GM23338 (cell line): ENCODE measurements at regions not wholly inside any gene's neighbourhood (a gene's known extent, or its start where the extent isn't known, plus 50 kb on each side); places are given as distances from the start of the nearest gene placed in this dataset.

ENCODE experiments used
- ATAC-seq: fragments of 200-7000 bp; cut with Tn5 transposase; 3 replicates; pipeline ENCODE4 v1.9.1; 2020
- DNase-seq: peaks from one replicate; pipeline ENCODE4 v3.0.0-alpha.2; 2015; ENCODE audit warnings: low spot score
- H2AFZ ChIP-seq: fragments of 200-600 bp; sonication (generic); 2 replicates; pipeline ENCODE4 v1.8.0; 2016; ENCODE audit warnings: antibody characterized with exemption, mild to moderate bottlenecking, moderate library complexity
- H3F3A ChIP-seq: fragments of 200-600 bp; sonication (generic); replicated peaks from 2 replicates; pipeline ENCODE4 v1.8.0; 2017; ENCODE audit warnings: antibody characterized with exemption, mixed run types, low read depth
- H3K27ac ChIP-seq: fragments of 200-600 bp; sonication (generic); 2 replicates; pipeline ENCODE4 v1.6.1; 2016; ENCODE audit warnings: low read depth
- H3K27me3 ChIP-seq: fragments of 200-600 bp; sonication (generic); 2 replicates; pipeline ENCODE4 v1.8.0; 2016; ENCODE audit warnings: mild to moderate bottlenecking, mixed run types, moderate library complexity; ENCODE audit not compliant: insufficient read depth
- H3K36me3 ChIP-seq: fragments of 200-600 bp; sonication (generic); 2 replicates; pipeline ENCODE4 v1.8.0; 2016; ENCODE audit warnings: mild to moderate bottlenecking; ENCODE audit not compliant: insufficient read depth
- H3K4me1 ChIP-seq: fragments of 200-600 bp; sonication (generic); 2 replicates; pipeline ENCODE4 v1.8.0; 2016; ENCODE audit warnings: mild to moderate bottlenecking, moderate library complexity; ENCODE audit not compliant: insufficient read depth
- H3K4me2 ChIP-seq: fragments of 200-600 bp; sonication (generic); 2 replicates; pipeline ENCODE4 v1.7.1; 2017; ENCODE audit warnings: mixed run types
- H3K4me3 ChIP-seq: fragments of 200-600 bp; sonication (generic); 2 replicates; pipeline ENCODE4 v1.6.1; 2016; ENCODE audit warnings: mixed run types
- H3K79me2 ChIP-seq: fragments of 200-600 bp; sonication (generic); replicated peaks from 2 replicates; pipeline ENCODE4 v1.8.0; 2017; ENCODE audit warnings: mild to moderate bottlenecking; ENCODE audit not compliant: insufficient read depth
- H3K9me2 ChIP-seq: fragments of 200-600 bp; sonication (generic); 2 replicates; pipeline ENCODE4 v1.8.0; 2017; ENCODE audit not compliant: insufficient read depth
- H4K20me1 ChIP-seq: fragments of 200-600 bp; sonication (generic); replicated peaks from 2 replicates; pipeline ENCODE4 v1.8.0; 2017; ENCODE audit warnings: mild to moderate bottlenecking; ENCODE audit not compliant: insufficient read depth
- H3K27ac Mint-ChIP-seq: 2 replicates; pipeline ENCODE4 v1.8.0; 2020; ENCODE audit warnings: inconsistent platforms, mild to moderate bottlenecking, moderate library complexity, mixed read lengths
- H3K27me3 Mint-ChIP-seq: 3 replicates; pipeline ENCODE4 v1.8.0; 2022; ENCODE audit warnings: low read depth, mild to moderate bottlenecking, moderate library complexity, mixed read lengths, inconsistent platforms; ENCODE audit not compliant: insufficient read depth, poor library complexity
- H3K36me3 Mint-ChIP-seq: 3 replicates; pipeline ENCODE4 v1.8.0; 2021; ENCODE audit warnings: low read depth, mild to moderate bottlenecking, inconsistent platforms, moderate library complexity, mixed read lengths
- H3K4me1 Mint-ChIP-seq: 3 replicates; pipeline ENCODE4 v1.8.0; 2020; ENCODE audit warnings: mild to moderate bottlenecking, inconsistent platforms, mixed read lengths
- H3K4me3 Mint-ChIP-seq: 3 replicates; pipeline ENCODE4 v1.8.0; 2021; ENCODE audit warnings: moderate library complexity, mild to moderate bottlenecking, inconsistent platforms, mixed read lengths
- H3K9me3 Mint-ChIP-seq: 3 replicates; pipeline ENCODE4 v1.8.0; 2020; ENCODE audit warnings: moderate library complexity, mild to moderate bottlenecking, inconsistent platforms, mixed read lengths
- EZH2 ChIP-seq: fragments of 200-600 bp; sonication (generic); IDR thresholded peaks from one replicate; pipeline ENCODE4 v1.8.0; 2017; ENCODE audit warnings: antibody characterized with exemption, mild to moderate bottlenecking, low read depth; ENCODE audit not compliant: unreplicated experiment
- POLR2AphosphoS5 ChIP-seq: IDR thresholded peaks from 2 replicates; pipeline ENCODE4 v1.6.1; 2016; ENCODE audit warnings: antibody characterized with exemption, low read depth
- STAT1 ChIP-seq: IDR thresholded peaks from one replicate; pipeline ENCODE4 v1.6.1; 2016; ENCODE audit warnings: antibody characterized with exemption; ENCODE audit not compliant: unreplicated experiment
- ZNF331 ChIP-seq: fragments of 250-450 bp; sonication (Bioruptor Pico); IDR thresholded peaks from 2 replicates; pipeline ENCODE4 v1.5.0; 2020; ENCODE audit warnings: low read depth, mild to moderate bottlenecking, moderate library complexity
- ZNF462 ChIP-seq: fragments of 250-450 bp; sonication (Bioruptor Pico); IDR thresholded peaks from 2 replicates; pipeline ENCODE4 v1.5.0; 2020; ENCODE audit warnings: mild to moderate bottlenecking, moderate library complexity
- TF ChIP-seq, protein P1 (sequence below), 2 experiments: fragments of 200-600 bp in 1 of 2; sonication (generic) in 1 of 2; conservative IDR thresholded peaks; 2 replicates each; pipeline versions ENCODE4 v1.5.1 to v1.6.1; 2016 to 2017; ENCODE audit warnings: antibody characterized with exemption in 2 of 2, low read depth in 2 of 2, mild to moderate bottlenecking in 2 of 2, moderate library complexity in 1 of 2

DNA sequence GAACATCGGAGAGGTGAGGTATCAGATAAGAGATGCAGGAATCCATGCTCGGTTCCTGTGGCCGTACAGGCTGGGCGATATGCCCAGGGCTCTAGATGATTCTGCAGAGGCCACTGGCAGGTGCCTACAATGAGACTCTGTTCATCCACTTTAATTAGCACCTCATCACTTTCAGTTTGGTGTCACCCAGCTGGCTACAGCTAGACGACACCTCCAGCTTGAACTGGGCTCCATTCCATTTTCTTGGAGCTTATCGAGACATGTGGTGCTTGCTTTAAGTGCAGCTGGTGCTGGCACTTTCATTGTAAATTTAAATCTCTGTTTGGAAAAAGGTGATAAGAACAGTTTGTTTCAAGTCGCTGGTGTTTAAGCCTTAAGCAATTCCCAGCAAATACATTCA, 322.5 kb upstream of the ADGRL2 start (continued):
- TF ChIP-seq ZNF462 (no peak), POLR2AphosphoS5 (no peak), EZH2 (no peak)
- TF ChIP-seq, protein P1, sequence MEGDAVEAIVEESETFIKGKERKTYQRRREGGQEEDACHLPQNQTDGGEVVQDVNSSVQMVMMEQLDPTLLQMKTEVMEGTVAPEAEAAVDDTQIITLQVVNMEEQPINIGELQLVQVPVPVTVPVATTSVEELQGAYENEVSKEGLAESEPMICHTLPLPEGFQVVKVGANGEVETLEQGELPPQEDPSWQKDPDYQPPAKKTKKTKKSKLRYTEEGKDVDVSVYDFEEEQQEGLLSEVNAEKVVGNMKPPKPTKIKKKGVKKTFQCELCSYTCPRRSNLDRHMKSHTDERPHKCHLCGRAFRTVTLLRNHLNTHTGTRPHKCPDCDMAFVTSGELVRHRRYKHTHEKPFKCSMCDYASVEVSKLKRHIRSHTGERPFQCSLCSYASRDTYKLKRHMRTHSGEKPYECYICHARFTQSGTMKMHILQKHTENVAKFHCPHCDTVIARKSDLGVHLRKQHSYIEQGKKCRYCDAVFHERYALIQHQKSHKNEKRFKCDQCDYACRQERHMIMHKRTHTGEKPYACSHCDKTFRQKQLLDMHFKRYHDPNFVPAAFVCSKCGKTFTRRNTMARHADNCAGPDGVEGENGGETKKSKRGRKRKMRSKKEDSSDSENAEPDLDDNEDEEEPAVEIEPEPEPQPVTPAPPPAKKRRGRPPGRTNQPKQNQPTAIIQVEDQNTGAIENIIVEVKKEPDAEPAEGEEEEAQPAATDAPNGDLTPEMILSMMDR (conservative IDR thresholded peaks at IDR 0.05; ENCODE audit: low read depth in 2 of 2) = no peak

DNA sequence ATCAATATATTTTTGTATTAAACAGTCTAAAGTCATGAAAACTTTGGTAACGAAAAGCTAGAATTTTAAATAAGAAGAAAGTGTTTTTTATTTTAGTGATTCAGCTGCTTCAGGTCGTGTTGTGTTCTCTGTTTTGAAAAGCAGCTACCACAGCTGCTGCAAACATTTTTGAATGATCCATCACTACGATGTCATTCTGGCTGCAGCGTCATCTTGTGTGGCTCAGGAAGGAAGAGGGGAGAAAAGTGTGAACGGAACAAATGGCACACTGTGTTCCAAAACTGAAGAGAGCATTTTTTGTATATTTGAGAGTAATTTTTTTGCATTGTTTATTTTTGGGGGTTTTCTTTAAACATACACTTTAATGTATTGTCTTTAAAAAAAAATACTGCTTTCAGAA, 323.0 kb upstream of the ADGRL2 start:
- H3K9me2 ChIP-seq = no peaks in the 10 kb centered on the region
- H3K36me3 ChIP-seq = no peaks in the 10 kb centered on the region
- Mint-ChIP-seq H3K4me3 (no peak overlapping the region), H3K9me3 (peaks cover 11% of the 10 kb centered on the region; the same call in 2 of the 3 replicates), H3K36me3 (peaks cover 9% of the 10 kb centered on the region; the same call in 2 of the 3 replicates), H3K27ac (no peak overlapping the region), H3K27me3 (no peaks in the 10 kb centered on the region), H3K4me1 (peaks cover 2% of the 10 kb centered on the region; the same call in 1 of the 3 replicates)
- H3K4me3 ChIP-seq = no peak overlapping the region
- no peak overlapping the region for H3K4me2 ChIP-seq
- no peak overlapping the region for H2AFZ ChIP-seq
- H3F3A ChIP-seq = no peaks in the 10 kb centered on the region
- H4K20me1 ChIP-seq = no peaks in the 10 kb centered on the region
- no peak for DNase-seq
- H3K27me3 ChIP-seq = no peaks in the 10 kb centered on the region
- TF ChIP-seq STAT1 (no peak), ZNF331 (CRISPR knock-in tag) (no peak)
- no peaks in the 10 kb centered on the region for H3K79me2 ChIP-seq
- H3K27ac ChIP-seq = no peak overlapping the region
- ATAC-seq = no peak
- H3K4me1 ChIP-seq = no peaks in the 10 kb centered on the region
